HL-60 (cell line): ENCODE measurements at regions not wholly inside any gene's neighbourhood (a gene's known extent, or its start where the extent isn't known, plus 50 kb on each side); places are given as distances from the start of the nearest gene placed in this dataset.

Source experiments
- DNase-seq, 2 experiments: peaks; one replicate each; pipeline ENCODE4 v3.0.0-alpha.2; 2010 to 2020; ENCODE audit warnings: low read depth in 1 of 2, low spot score in 1 of 2
- H3K27ac ChIP-seq: fragments of 250-450 bp; sonication (Bioruptor Pico); replicated peaks from 2 replicates; pipeline ENCODE4 v1.5.1; 2020; ENCODE audit warnings: mild to moderate bottlenecking, moderate library complexity
- H3K27me3 ChIP-seq: fragments of 250-450 bp; sonication (Bioruptor Pico); 2 replicates; pipeline ENCODE4 v1.5.1; 2021; ENCODE audit warnings: mild to moderate bottlenecking, moderate library complexity; ENCODE audit not compliant: insufficient read depth, poor library complexity, severe bottlenecking
- H3K4me3 ChIP-seq: replicated peaks from 2 replicates; pipeline ENCODE4 v1.5.1; 2011; ENCODE audit warnings: mild to moderate bottlenecking, control low read depth, low read length; ENCODE audit not compliant: insufficient read depth
- GABPA ChIP-seq: IDR thresholded peaks from 2 replicates; pipeline ENCODE4 v1.6.1; 2012; ENCODE audit warnings: low read depth
- POLR2AphosphoS5 ChIP-seq: IDR thresholded peaks from 2 replicates; pipeline ENCODE4 v1.6.1; 2012; ENCODE audit warnings: low read depth
- REST ChIP-seq: IDR thresholded peaks from 2 replicates; pipeline ENCODE4 v1.6.1; 2012; ENCODE audit warnings: low read depth; ENCODE audit not compliant: insufficient replicate concordance
- SPI1 ChIP-seq: IDR thresholded peaks from 2 replicates; pipeline ENCODE4 v1.6.1; 2012; ENCODE audit warnings: low read depth, mild to moderate bottlenecking, borderline replicate concordance
- TF ChIP-seq, protein P1 (sequence below): IDR thresholded peaks from one replicate; pipeline ENCODE4 v1.5.1; 2011; ENCODE audit warnings: low read length, control low read depth, inconsistent platforms; ENCODE audit not compliant: insufficient read depth

- Histone ChIP-seq H3K27ac (no peak overlapping the region), H3K27me3 (no peaks in the 10 kb centered on the region), H3K4me3 (no peak overlapping the region)
- TF ChIP-seq SPI1 = no peak
- no peak for DNase-seq
Measured at GRCh38 chr14:32011225-32011624, 65.9 kb upstream of the ARHGAP5 start.

- TF ChIP-seq POLR2AphosphoS5 = no peak
- TF ChIP-seq GABPA = no peak
- TF ChIP-seq SPI1 = no peak
- TF ChIP-seq, protein P1, sequence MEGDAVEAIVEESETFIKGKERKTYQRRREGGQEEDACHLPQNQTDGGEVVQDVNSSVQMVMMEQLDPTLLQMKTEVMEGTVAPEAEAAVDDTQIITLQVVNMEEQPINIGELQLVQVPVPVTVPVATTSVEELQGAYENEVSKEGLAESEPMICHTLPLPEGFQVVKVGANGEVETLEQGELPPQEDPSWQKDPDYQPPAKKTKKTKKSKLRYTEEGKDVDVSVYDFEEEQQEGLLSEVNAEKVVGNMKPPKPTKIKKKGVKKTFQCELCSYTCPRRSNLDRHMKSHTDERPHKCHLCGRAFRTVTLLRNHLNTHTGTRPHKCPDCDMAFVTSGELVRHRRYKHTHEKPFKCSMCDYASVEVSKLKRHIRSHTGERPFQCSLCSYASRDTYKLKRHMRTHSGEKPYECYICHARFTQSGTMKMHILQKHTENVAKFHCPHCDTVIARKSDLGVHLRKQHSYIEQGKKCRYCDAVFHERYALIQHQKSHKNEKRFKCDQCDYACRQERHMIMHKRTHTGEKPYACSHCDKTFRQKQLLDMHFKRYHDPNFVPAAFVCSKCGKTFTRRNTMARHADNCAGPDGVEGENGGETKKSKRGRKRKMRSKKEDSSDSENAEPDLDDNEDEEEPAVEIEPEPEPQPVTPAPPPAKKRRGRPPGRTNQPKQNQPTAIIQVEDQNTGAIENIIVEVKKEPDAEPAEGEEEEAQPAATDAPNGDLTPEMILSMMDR = no peak
- no peak for TF ChIP-seq REST
- Histone ChIP-seq H3K27ac (no peak overlapping the region), H3K27me3 (no peaks in the 10 kb centered on the region), H3K4me3 (no peak overlapping the region)
- DNase-seq = no peak
Measured at GRCh38 chr14:32012062-32012461, 65.0 kb upstream of the ARHGAP5 start.

- Histone ChIP-seq H3K27ac (no peak overlapping the region), H3K27me3 (no peaks in the 10 kb centered on the region), H3K4me3 (no peak overlapping the region)
- TF ChIP-seq SPI1 = no peak
- TF ChIP-seq GABPA = no peak
- TF ChIP-seq, protein P1 = no peak
- no peak for TF ChIP-seq POLR2AphosphoS5
- TF ChIP-seq REST = no peak
- no peak for DNase-seq
Measured at GRCh38 chr14:32012571-32012970, 64.5 kb upstream of the ARHGAP5 start.

DNA sequence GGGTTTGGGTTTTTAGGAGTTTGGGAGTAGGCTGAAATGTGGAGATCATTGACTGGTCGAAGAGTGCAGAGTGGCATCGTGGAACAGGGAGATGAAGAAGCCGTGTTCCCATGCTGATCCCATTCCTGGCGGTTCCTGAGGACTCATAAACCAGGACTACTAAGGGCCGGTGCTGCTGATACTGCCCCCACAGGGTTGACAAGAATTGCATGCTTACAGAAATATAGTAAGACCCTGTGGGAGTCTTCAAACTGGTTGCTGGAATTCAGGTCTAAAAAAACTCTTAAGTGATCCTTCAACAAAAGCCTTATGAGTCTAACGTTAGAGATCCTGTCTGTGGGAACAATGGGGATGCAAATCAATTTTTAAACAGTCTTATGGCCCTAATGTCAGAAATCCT lies 64.0 kb upstream of the ARHGAP5 start:
- TF ChIP-seq POLR2AphosphoS5 (no peak), REST (no peak), GABPA (no peak), SPI1 (no peak)
- TF ChIP-seq, protein P1 = no peak
- DNase-seq = no peak
- H3K27ac ChIP-seq = no peak overlapping the region

More for the DNA sequence above, 64.0 kb upstream of the ARHGAP5 start:
- Histone ChIP-seq H3K27me3 (no peaks in the 10 kb centered on the region), H3K4me3 (no peak overlapping the region)
